ENCODE measurements at regions not wholly inside any gene's neighbourhood (a gene's known extent, or its start where the extent isn't known, plus 50 kb on each side); places are given as distances from the start of the nearest gene placed in this dataset.

GRCh38 chr22:49566141-49566541 is 261.5 kb downstream of the BRD1 start:
- Mint-ChIP-seq H3K4me3 (no peak overlapping the region), H3K27ac (ENCODE audit: unreplicated experiment) (no peak overlapping the region), H3K36me3 (ENCODE audit: low read depth) (no peaks in the 10 kb centered on the region), H3K27me3 (ENCODE audit: low read depth) (no peaks in the 10 kb centered on the region), H3K4me1 (peaks cover 5% of the 10 kb centered on the region), H3K9me3 (no peaks in the 10 kb centered on the region)
- TF ChIP-seq CTCF (conservative IDR thresholded peaks at IDR 0.05), result no peak
- DNase-seq (ENCODE audit: low read depth, low spot score), result no peak

GRCh38 chr22:49565516-49565855 is 262.2 kb downstream of the BRD1 start:
- no peak for TF ChIP-seq CTCF (conservative IDR thresholded peaks at IDR 0.05)
- no peak overlapping the region for H3K27ac Mint-ChIP-seq (ENCODE audit: unreplicated experiment)
- no peaks in the 10 kb centered on the region for H3K9me3 Mint-ChIP-seq
- no peak overlapping the region for H3K4me3 Mint-ChIP-seq
- peaks cover 7% of the 10 kb centered on the region for H3K4me1 Mint-ChIP-seq
- H3K27me3 Mint-ChIP-seq (ENCODE audit: low read depth), result no peaks in the 10 kb centered on the region
- DNase-seq (ENCODE audit: low read depth, low spot score), result no peak
- H3K36me3 Mint-ChIP-seq (ENCODE audit: low read depth), result no peaks in the 10 kb centered on the region

- Mint-ChIP-seq H3K4me3 (no peak overlapping the region), H3K27me3 (ENCODE audit: low read depth) (no peaks in the 10 kb centered on the region), H3K9me3 (no peaks in the 10 kb centered on the region), H3K36me3 (ENCODE audit: low read depth) (no peaks in the 10 kb centered on the region), H3K27ac (ENCODE audit: unreplicated experiment) (no peak overlapping the region), H3K4me1 (peaks cover 7% of the 10 kb centered on the region)
- no peak for TF ChIP-seq CTCF (conservative IDR thresholded peaks at IDR 0.05)
- no peak for DNase-seq (ENCODE audit: low read depth, low spot score)
Measured at GRCh38 chr22:49564666-49565515, 262.8 kb downstream of the BRD1 start.

GRCh38 chr22:49564054-49564453 is 263.6 kb downstream of the BRD1 start:
- no peak for DNase-seq (ENCODE audit: low read depth, low spot score)
- H3K9me3 Mint-ChIP-seq, result no peaks in the 10 kb centered on the region

GRCh38 chr22:49562685-49563249 is 264.9 kb downstream of the BRD1 start:
- Mint-ChIP-seq H3K4me3 (no peak overlapping the region), H3K36me3 (ENCODE audit: low read depth) (no peaks in the 10 kb centered on the region), H3K27ac (ENCODE audit: unreplicated experiment) (no peak overlapping the region), H3K27me3 (ENCODE audit: low read depth) (no peaks in the 10 kb centered on the region), H3K4me1 (peaks cover 7% of the 10 kb centered on the region), H3K9me3 (no peaks in the 10 kb centered on the region)
- no peak for DNase-seq (ENCODE audit: low read depth, low spot score)
- TF ChIP-seq CTCF (conservative IDR thresholded peaks at IDR 0.05), result no peak

More at GRCh38 chr22:49564054-49564453, 263.6 kb downstream of the BRD1 start:
- Mint-ChIP-seq H3K4me3 (no peak overlapping the region), H3K27ac (ENCODE audit: unreplicated experiment) (no peak overlapping the region), H3K4me1 (peaks cover 7% of the 10 kb centered on the region), H3K36me3 (ENCODE audit: low read depth) (no peaks in the 10 kb centered on the region), H3K27me3 (ENCODE audit: low read depth) (no peaks in the 10 kb centered on the region)
- TF ChIP-seq CTCF (conservative IDR thresholded peaks at IDR 0.05), result no peak

Data from neural crest cell (in vitro differentiated cells).